Prostate gland (tissue), 2 donors: ENCODE measurements at regions not wholly inside any gene's neighbourhood (a gene's known extent, or its start where the extent isn't known, plus 50 kb on each side); places are given as distances from the start of the nearest gene placed in this dataset.

Experiments used
- POLR2AphosphoS5 ChIP-seq: sonication (generic); formaldehyde crosslinking; IDR thresholded peaks from one replicate; pipeline ENCODE4 v1.6.1; 2017; ENCODE audit warnings: antibody characterized with exemption
- TF ChIP-seq, protein P1 (sequence below), 4 experiments: fragments of 200-600 bp in 2 of 4; fragments of 450-650 bp in 2 of 4; sonication (generic) in 2 of 4; IDR thresholded peaks; 1 replicate in 3 of 4; 2 replicates in 1 of 4; pipeline ENCODE4 v1.5.1; 2016 to 2019; ENCODE audit warnings: antibody characterized with exemption in 4 of 4, mild to moderate bottlenecking in 2 of 4, moderate library complexity in 2 of 4

GRCh38 chr5:163635631-163636030 lies 130.2 kb downstream of the MAT2B start:
- TF ChIP-seq, protein P1, sequence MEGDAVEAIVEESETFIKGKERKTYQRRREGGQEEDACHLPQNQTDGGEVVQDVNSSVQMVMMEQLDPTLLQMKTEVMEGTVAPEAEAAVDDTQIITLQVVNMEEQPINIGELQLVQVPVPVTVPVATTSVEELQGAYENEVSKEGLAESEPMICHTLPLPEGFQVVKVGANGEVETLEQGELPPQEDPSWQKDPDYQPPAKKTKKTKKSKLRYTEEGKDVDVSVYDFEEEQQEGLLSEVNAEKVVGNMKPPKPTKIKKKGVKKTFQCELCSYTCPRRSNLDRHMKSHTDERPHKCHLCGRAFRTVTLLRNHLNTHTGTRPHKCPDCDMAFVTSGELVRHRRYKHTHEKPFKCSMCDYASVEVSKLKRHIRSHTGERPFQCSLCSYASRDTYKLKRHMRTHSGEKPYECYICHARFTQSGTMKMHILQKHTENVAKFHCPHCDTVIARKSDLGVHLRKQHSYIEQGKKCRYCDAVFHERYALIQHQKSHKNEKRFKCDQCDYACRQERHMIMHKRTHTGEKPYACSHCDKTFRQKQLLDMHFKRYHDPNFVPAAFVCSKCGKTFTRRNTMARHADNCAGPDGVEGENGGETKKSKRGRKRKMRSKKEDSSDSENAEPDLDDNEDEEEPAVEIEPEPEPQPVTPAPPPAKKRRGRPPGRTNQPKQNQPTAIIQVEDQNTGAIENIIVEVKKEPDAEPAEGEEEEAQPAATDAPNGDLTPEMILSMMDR (IDR thresholded peaks at IDR 0.05), result no peak
- TF ChIP-seq POLR2AphosphoS5, result no peak
